HG03457 (cell line): ENCODE measurements at regions not wholly inside any gene's neighbourhood (a gene's known extent, or its start where the extent isn't known, plus 50 kb on each side); places are given as distances from the start of the nearest gene placed in this dataset.

ENCODE experiments used
- ATAC-seq: cut with Tn5 transposase; IDR thresholded peaks from one replicate; pipeline ENCODE4 v1.9.1; 2021; ENCODE audit warnings: moderate number of reproducible peaks; ENCODE audit not compliant: unreplicated experiment

- ATAC-seq = no peak
Measured at GRCh38 chr5:23368393-23368792, 139.0 kb upstream of the PRDM9 start.

GRCh38 chr5:23367874-23368273 lies 139.5 kb upstream of the PRDM9 start:
- no peak for ATAC-seq

GRCh38 chr5:23353286-23353685 lies 154.1 kb upstream of the PRDM9 start:
- ATAC-seq = no peak

GRCh38 chr5:23352446-23352845 lies 155.0 kb upstream of the PRDM9 start:
- no peak for ATAC-seq

GRCh38 chr5:23343121-23343520 lies 164.3 kb upstream of the PRDM9 start:
- ATAC-seq = no peak

- no peak for ATAC-seq
Measured at GRCh38 chr5:23332650-23333251, 174.7 kb upstream of the PRDM9 start.

GRCh38 chr5:23330726-23331125 lies 176.7 kb upstream of the PRDM9 start:
- ATAC-seq = no peak

GRCh38 chr5:23319901-23320300 lies 187.5 kb upstream of the PRDM9 start:
- ATAC-seq = no peak

GRCh38 chr5:23318960-23319359 lies 188.4 kb upstream of the PRDM9 start:
- no peak for ATAC-seq

GRCh38 chr5:23318166-23318565 lies 189.2 kb upstream of the PRDM9 start:
- no peak for ATAC-seq

GRCh38 chr5:23316060-23316591 lies 191.3 kb upstream of the PRDM9 start:
- ATAC-seq = no peak

- ATAC-seq = no peak
Measured at GRCh38 chr5:23314827-23315226, 192.6 kb upstream of the PRDM9 start.

- ATAC-seq = no peak
Measured at GRCh38 chr5:23305055-23305454, 202.4 kb upstream of the PRDM9 start.

GRCh38 chr5:23303836-23304235 lies 203.6 kb upstream of the PRDM9 start:
- ATAC-seq = no peak

- no peak for ATAC-seq
Measured at GRCh38 chr5:23303435-23303834, 204.0 kb upstream of the PRDM9 start.

- no peak for ATAC-seq
Measured at GRCh38 chr5:23302438-23302837, 205.0 kb upstream of the PRDM9 start.

GRCh38 chr5:23289162-23289561 lies 218.2 kb upstream of the PRDM9 start:
- ATAC-seq = no peak

- ATAC-seq = no peak
Measured at GRCh38 chr5:23284656-23285055, 222.8 kb upstream of the PRDM9 start.

- no peak for ATAC-seq
Measured at GRCh38 chr5:23274171-23274570, 233.2 kb upstream of the PRDM9 start.

GRCh38 chr5:23269981-23270380 lies 237.4 kb upstream of the PRDM9 start:
- no peak for ATAC-seq

- no peak for ATAC-seq
Measured at GRCh38 chr5:23268136-23268535, 239.3 kb upstream of the PRDM9 start.

GRCh38 chr5:23260621-23261020 lies 246.8 kb upstream of the PRDM9 start:
- no peak for ATAC-seq

GRCh38 chr5:23257656-23258055 lies 249.8 kb upstream of the PRDM9 start:
- no peak for ATAC-seq
